GF-D8 (cell line): ENCODE measurements at regions not wholly inside any gene's neighbourhood (a gene's known extent, or its start where the extent isn't known, plus 50 kb on each side); places are given as distances from the start of the nearest gene placed in this dataset.
A peak's percentile ranks its signal among the peaks of the same experiment; 100 is the strongest.
"Not testable (repeated sequence)": the region's sequence is repeated elsewhere in the genome, so short reads cannot be mapped to it uniquely, and the experiment has no call there.

Source experiments
- DNase-seq: peaks from one replicate; lab custom pipeline; 2025; lab: John Stamatoyannopoulos, UW

DNA sequence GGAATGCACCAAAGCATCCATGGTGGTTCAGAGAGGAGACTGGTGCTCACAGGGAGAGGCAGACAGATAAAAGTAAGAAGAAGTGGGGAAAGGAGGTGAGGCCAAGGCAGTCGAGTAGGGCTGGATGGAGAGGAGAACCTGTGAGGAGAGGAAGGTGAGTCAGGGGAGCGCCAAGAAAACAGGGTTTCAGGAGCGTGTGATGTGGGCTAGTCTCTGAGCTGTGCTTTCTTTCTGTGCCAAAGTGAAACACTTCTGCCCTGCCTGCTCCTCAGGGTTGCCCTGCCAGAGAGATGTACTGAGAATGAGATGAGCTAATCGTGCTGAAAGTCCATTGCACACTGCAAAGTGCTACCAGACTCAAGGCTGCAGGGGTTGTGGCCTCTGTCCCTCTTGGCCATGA, 310.7 kb upstream of the CCL2 start:
- no peak for DNase-seq

DNA sequence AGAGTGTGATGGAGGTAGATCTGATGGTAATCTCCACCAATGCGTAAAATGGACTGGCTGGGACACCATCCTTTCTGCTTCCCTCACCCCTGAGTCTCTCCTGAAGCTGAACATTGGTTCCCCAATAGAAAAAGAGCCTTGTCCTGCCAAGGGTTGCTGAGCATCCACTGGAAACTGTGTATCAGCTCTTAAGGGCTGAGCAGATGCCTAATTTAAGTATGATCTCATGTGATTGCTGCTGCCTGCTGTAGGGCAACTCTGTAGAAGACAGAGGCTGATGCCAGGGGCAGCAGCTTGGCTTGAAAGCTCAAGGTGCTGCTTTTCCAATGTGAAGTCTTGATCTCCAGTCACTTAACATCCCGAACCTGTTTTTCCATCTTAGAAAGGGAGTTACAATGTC, 310.3 kb upstream of the CCL2 start:
- DNase-seq, result no peak

DNA sequence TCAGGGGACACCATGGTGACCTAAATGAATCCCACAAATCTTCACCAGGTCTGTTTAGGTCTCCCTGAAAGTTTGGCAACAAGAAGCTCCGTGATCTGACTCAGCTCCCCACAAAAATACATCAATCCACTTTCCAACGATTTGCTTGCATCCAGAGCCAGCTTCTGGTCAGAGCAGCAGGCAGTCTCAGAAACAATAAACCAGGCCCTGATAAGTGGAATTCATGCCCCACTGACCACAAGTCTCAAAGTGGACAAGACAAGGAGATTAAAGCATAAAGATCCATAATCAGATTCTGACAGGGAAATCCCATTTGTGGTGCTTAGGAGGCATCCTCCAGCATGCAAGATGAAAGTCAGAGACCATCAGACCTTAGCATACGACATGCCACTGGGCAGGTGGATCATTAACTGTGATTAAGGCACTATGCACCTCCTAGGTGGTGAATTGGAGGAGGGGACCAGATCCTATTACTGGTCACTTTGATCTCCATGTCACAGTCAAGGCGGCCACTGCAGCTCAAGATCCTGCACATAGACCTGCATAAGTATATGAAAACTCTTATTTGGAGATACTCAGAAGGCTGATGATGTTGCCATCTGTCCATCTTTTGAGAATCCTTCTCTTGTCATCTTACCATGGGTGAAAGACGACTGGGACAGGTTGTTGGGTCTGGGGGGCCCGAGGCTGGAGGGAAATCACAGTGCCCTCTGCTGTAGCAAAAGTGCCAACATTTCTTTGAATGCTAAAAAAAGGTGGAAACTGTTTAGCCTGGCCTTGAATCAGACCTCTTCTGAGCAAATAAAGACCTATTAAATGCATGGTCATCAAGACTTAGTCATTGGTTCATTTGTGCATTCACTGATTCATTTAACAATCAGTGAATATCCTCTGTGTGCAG, 309.2 kb upstream of the CCL2 start:
- DNase-seq, result no peak

DNA sequence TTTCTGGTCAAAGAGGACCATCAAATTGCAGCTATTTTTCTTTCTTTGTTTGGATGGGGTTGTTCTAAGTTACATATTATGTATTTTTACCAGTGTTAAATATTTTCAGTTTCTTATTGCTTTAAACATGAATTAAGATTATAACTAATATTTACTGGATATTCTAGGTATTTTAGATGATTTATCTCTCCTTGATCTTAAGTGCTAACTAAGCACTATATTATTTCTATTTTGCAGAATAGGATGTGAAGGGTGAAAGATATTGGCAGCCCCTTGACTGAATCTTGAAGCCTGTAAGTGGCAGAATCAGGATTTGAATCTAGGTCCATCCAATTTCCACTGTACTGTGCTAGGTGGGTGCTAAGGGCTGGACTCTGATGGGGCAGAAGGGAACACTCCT, 307.3 kb upstream of the CCL2 start:
- no peak for DNase-seq

DNA sequence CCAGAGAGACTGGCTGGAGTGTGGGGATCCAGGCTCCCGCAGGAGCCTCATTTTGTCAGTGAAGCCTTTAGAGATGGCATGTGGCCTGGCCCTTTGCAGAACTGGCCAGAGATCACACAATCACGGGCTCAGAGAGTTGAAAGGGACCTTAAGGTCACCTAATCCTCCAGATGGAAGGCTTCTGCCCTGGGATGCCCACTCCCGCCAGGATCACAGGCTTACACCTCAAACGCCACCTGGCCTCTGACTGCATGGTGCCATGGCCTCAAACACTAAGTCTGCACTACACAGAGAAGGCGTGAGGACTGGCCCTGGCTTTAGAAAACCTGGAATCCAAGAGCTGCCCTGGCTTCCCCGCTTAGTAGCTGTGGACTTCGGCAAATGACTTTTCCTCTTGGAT, 306.8 kb upstream of the CCL2 start:
- DNase-seq, result no peak

DNA sequence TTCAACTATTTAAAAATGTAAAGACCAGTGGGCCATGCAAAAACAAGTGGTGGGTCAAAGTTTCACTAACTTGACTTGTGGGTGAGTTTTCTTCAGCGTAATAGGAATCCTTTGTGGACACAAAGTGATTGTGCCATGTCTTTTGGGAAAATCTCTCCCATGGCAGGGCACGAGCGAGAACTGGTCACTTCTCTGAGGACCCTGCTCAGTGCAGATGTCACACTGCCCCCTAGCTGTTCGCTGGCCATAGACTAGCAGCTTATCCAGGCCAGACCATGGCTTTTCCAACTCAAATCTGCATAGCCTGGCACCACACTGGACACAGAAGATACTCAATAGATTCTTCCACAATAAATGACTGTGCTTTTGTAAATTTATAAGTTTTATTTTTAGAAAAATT, 306.0 kb upstream of the CCL2 start:
- no peak for DNase-seq

DNA sequence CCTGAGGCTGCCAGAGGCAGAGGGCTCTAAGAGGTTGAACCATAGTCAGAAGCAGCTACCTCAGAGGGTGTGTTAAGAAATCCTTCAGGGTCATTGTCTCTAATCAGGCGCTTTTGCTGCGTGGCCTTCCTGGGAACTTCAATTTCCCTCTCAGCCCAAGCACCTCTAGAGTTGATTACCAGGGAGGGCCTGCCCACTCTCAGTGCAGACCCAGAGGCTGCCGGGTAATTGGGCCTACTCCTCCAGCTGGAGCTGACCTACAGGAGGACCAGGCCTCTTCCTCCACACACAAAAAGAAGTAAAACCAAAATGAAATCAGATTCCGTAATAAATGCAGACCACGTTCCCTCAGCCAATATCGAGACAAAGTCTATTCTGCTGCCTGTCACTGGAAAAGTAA, 305.0 kb upstream of the CCL2 start:
- no peak for DNase-seq

DNA sequence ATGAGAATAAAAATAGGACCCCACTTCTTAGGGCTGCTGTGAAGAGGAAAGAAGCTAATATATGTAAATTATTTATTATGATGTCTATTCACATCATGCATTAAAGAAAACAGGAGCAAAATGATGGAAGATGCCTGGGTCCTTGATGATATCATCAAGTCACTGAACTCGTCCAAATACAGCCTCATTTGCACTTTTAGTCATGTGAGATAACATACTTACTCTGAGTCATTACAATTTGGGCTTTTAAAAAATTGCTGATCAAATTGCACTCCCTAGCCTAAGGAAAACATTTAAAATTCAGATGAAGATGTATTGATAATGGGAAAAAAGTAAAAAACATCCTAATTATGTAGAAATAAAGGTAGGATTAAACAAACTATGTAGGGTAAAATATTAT, 302.7 kb upstream of the CCL2 start:
- DNase-seq, result no peak

DNA sequence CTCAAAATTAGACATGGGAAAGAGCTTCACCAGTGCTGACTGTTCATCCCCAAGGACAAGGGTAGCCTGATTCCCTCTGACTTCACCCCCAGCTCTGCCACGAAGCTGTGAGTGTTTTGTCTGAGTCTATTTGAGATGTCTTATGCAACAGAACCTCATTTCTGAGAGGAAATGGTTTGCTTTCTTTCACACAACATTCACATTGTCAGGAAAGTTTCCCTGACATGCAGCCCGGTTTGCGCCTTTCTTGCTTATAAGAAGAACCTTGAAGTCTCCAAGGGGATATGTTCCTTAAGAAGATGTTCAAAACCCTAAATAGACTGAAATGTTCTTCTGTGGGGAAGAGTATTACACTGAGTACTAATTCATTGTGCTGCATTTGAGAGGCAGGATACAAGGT, 300.5 kb upstream of the CCL2 start:
- no peak for DNase-seq

DNA sequence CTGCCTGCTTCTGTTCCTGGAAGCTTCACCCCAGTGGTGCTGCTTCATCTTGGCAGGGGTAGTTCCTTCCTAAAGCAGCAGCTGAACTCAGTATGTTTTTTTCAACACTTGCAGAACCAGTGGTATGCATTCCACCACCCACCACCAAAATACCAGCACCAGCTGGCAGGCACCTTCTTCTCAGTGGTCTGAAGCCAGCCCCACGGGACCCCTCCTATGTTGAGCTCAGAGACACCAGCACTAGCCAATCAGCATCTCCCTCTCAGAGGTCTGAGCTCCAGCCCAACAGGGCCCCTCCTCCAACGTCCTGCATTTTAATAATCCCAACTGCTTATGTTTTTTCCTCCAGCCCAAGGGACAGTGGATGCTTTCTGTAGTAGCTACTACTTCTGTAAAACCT, 299.6 kb upstream of the CCL2 start:
- no peak for DNase-seq

DNA sequence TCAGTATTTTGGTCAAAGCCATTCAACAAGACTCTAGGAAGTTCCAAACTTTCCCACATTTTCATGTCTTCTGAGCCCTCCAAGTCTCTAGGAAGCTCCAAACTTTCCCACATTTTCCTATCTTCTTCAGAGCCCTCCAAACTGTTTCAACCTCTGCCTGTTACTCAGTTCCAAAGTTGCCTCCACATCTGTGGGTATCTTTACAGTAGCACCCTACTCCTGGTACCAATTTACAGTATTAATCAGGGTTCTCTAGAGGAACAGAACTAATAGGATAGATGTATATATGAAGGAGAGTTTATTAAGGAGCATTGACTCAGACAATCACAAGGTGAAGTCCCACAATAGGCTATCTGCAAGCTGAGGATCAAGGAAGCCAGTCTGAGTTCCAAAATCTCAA, 296.0 kb upstream of the CCL2 start:
- not testable (repeated sequence) for DNase-seq

DNA sequence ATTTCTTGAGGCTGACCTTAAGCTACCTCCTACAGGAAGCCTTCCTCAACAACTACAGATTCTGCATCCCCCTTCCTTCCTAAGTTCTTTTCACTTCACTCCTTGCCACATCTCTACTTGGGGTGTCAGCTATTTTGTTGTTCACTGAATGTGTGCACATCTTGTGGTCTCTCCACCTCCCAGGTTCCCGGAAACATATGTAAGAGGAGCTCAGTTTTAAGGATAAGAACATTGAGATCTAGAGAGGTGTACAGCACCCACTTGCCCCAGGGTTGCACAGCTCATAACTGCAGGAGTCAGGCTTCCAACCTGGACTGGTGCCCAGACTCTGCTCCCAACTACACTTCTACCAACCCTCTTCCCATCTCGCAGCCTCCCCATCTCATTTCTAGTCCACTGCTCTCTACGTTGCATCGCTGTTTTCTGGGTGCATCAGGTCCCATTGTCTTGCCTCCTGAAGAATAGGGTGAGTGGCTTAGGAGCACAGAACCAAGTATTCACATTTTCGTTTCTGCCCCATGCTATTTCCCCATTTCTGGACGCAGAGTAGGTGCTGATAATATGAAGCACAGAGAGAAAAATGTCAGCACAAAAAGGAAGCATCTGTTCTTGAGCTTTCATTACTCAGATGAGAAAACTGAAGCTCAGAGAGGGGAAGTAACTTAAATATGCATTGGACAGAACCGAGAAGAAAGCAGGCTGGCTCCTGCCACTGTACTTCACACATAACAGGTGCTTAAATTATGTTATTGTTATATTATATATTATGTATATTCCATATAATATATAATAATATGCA, 292.0 kb upstream of the CCL2 start:
- DNase-seq, result no peak

DNA sequence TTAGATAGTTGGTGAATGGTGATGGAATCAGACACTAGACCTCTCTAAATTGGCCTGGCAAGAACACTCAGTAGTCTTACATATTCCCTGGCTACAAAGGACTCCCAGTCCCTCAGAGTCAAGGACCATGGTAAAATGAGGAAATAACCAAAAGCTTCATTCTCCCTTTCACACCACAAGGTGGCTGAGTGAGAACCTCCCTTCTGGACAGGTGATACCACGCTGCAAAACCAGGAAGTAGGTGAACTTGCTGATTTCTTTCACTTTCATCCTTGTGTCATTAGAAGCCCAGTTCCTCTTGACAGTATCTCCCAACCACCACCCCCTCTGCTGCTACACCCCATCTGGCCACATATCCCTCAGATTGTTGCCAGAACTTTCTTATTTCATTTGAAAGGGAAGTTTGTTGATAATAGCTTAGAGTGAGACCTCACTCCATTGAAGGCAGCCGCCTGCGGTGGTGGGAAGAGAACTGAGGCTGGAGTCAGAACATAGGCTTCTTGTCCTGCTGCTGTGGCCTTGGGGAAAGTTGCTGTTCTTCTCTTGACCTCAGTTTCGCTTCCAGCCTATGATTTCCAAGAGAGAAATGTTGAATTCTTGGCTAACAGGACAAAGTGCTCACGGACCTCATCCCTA, 290.6 kb upstream of the CCL2 start:
- DNase-seq, result no peak

DNA sequence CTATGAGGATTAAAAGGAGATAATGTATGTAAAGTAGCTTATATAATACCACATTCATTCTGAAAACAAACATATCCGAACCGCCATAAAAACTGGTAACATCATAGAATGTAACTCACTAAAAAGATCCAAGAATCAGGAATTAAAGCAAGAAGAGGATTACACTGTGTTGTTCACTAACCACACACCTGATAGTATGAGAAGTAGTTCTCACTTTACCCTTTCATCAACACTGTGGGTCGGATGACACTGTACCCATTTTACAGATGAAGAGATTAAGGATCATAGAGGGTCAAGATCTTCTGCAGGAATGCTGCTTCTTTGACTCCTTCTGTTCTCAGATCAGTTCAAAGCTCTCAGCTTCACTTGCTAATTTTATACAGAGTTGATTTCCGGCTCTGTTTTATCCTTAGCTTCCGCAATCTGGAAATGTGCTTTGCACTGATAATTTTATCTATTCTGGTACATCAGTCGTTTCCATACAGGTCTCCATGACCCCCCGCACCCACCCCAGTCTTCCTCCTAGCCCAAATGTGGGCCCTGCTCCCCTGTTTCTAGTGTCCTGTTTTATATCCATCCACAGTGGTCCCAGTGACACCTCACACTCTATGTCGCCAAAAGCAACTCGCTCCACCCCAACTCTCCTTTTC, 288.6 kb upstream of the CCL2 start:
- no peak for DNase-seq

DNA sequence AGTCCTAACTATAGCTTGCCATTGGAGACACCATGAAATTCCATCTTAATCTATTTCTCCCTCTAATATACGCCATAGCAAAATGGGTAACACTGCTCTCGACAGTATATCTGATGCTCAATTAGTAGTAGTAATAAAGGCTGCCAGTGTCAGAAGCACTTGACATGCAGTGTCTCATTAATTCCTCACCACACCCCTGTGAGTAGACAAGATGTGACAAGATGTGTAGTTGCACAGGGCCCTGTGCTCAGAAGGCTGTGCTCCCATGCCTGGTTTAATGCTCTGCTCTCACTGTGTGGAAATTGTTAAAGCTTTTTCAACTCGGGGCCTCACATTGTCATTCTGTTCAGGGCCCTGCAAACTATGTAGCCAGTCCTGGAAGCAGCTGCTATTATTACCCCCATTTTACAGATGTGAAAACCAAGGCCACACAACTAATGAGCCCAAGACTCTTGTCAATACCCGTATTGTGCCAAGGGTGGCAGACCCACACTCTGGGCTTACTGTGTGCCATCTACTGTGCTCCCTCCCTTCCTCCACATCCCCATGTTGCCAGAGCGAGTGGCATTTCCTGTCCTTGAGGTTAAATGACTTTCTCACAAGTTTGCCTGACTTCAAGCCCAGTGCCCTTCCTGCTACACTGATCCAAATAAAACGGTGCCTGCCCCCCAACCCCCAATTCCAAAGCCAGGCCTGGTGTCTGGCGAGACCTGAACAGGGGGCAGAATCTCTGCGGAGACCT, 287.3 kb upstream of the CCL2 start:
- no peak for DNase-seq

DNA sequence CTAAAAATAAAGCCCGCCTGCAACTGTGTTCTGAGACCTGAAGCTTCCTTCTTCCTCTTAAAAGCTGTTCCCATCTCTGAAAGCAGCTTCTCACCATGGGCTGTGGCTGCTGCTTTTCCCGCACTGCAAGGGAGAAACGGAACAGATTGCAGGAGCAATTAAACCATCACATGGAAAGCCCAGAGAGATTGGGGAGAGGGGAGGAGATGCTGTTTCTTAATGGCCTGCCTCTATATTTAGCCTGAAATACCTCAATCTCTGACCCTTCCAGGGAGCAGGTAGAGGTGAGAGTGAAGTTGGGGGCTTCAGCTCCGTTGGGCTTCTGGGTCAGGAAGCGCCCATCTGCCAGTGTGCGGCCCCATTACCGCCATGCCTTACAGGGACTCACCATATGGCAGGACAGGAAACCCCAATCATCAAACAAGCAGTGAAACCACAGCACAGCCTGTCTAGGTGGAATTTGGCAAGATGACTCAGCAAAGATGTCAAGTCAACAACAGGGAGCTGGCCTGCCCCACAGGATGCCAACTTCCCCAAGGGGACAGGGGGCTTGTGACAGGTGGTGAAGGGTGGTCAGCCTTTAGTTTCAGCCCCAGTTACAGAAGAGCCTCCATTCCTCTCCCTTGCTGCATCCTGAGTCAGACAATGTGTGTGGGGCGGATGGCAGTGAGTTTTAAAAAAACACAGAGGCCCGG, 286.6 kb upstream of the CCL2 start:
- peak; percentile 0 for DNase-seq

DNA sequence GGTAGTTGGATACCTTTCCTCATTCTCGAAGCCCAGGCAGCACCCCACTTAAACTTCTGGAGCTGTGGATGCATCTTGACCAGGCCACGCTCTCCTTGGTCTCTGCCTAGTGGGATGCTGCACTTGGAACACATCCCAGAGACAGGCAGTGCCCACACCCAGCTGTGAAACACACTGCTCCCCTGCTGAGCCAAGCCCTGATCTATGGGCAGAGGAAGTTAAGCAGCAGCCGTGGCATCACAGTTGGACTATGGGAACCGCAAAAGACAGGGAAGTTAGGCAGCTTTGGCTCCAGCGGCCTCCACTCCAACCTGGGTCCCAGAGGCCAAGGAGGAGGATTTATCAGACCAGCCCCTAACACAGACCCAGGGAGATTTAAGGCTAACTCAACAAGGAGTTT, 284.8 kb upstream of the CCL2 start:
- DNase-seq, result no peak

DNA sequence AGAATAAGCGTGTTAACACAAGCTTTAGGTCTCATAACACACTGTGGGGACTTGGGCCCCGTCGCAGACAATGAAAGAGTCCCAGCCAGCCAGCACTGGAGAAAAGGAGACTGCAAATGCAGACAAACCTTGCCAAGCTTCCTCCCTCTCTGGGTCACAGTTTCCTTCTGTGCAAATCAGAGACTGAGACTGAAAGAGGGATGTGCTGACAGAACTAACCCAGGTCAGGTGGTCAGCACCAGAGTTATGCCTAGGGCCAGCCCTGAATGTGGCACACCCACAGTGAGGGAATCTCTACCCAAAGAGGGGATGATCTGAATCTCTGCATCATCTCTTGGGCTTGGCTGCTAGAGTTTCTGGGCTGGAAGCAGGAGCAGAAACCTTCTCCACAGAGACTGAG, 282.3 kb upstream of the CCL2 start:
- no peak for DNase-seq

DNA sequence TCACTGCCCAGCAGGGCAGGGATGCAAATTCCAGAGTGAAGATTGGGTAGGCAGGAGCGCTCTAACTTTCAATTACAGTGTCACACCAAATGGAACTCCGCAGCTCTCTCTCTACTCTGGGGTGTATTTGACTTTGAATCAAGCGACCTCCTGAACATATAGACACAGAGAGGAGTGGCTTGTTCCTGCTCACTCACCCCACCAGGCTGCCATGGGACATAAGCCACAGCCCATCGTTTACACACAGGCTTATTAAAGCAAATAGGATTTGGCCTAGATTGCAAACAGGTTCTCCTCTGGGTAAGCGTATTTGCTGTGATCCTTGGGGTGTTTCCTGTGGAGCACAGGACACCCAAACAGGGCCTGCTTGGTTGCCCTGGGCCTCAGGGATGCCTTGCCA, 281.6 kb upstream of the CCL2 start:
- DNase-seq, result no peak

DNA sequence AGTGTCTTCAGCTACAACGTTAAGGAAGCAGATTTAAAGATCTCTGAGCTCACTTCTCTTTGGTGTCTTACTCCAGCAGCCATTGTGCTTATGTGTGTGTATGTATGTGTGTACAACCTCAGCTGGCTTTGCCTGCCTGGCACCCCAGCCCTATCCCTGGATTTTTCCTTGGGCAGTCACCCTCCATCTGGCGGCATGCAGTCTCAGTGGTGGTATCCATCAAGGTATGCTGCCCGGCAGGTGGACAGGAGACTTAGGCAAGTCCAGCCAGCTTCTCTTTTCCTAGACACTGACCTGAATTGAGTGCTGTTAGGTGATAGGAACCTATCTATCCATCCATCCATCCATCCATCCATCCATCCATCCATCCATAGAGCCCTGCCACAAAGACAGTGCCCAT, 280.8 kb upstream of the CCL2 start:
- no peak for DNase-seq

DNA sequence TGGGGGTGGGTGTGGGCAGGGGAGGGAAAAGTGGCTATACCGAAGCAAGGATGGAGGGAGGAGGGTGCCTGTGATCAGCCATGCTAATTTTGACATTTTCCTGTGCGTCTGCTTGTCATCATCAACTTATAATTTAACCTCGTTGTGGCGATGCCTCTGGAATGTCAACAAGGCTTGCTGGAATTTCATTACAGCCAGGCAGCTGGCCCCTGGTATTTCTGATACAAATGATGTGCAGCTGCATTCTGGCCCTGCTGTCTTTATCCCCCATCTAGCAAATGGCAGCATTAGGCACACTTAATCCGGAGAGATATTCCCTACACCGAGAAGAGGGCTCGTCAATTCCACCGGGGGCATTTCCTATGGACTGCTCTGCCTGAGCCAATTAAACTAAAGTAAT, 278.3 kb upstream of the CCL2 start:
- no peak for DNase-seq
